Osteoblast (primary cell): ENCODE measurements at regions not wholly inside any gene's neighbourhood (a gene's known extent, or its start where the extent isn't known, plus 50 kb on each side); places are given as distances from the start of the nearest gene placed in this dataset.

Experiments
- DNase-seq: peaks from one replicate; pipeline ENCODE4 v3.0.0; 2011; ENCODE audit warnings: low spot score, mixed read lengths; ENCODE audit not compliant: insufficient read length; ENCODE audit errors: missing footprints
- H2AFZ ChIP-seq: 2 replicates; pipeline ENCODE4 v1.6.0; 2011; ENCODE audit warnings: mild to moderate bottlenecking, low read length
- H3K27ac ChIP-seq: 2 replicates; pipeline ENCODE4 v1.5.1; 2011; ENCODE audit warnings: mild to moderate bottlenecking, low read depth, low read length, moderate library complexity
- H3K27me3 ChIP-seq: 2 replicates; pipeline ENCODE4 v1.6.0; 2012; ENCODE audit warnings: mild to moderate bottlenecking, control low read depth, inconsistent platforms, low read length, moderate library complexity; ENCODE audit not compliant: insufficient read depth
- H3K36me3 ChIP-seq: 2 replicates; pipeline ENCODE4 v1.5.1; 2011; ENCODE audit warnings: mild to moderate bottlenecking, low read length, control low read depth, moderate library complexity; ENCODE audit not compliant: insufficient read depth
- H3K4me1 ChIP-seq: 2 replicates; pipeline ENCODE4 v1.5.1; 2011; ENCODE audit warnings: mild to moderate bottlenecking, low read length, control low read depth, moderate library complexity; ENCODE audit not compliant: insufficient read depth
- H3K4me2 ChIP-seq: 2 replicates; pipeline ENCODE4 v1.6.0; 2011; ENCODE audit warnings: mild to moderate bottlenecking, low read length; ENCODE audit not compliant: insufficient read depth
- H3K4me3 ChIP-seq: fragments of 200-600 bp; sonication (generic); 3 replicates; pipeline ENCODE4 v1.5.1; 2012; ENCODE audit warnings: mild to moderate bottlenecking, low read length, inconsistent platforms; ENCODE audit not compliant: insufficient read depth
- H3K79me2 ChIP-seq: 2 replicates; pipeline ENCODE4 v1.6.0; 2012; ENCODE audit warnings: mild to moderate bottlenecking, low read length, control low read depth, inconsistent platforms; ENCODE audit not compliant: insufficient read depth
- H3K9me3 ChIP-seq: 2 replicates; pipeline ENCODE4 v1.5.1; 2011; ENCODE audit warnings: low read depth, low read length, control low read depth
- H4K20me1 ChIP-seq: 2 replicates; pipeline ENCODE4 v1.6.0; 2012; ENCODE audit warnings: mild to moderate bottlenecking, low read length, control low read depth; ENCODE audit not compliant: insufficient read depth
- CTCF ChIP-seq: IDR thresholded peaks from 2 replicates; pipeline ENCODE4 v1.5.1; 2011; ENCODE audit warnings: mild to moderate bottlenecking, low read depth, low read length, moderate library complexity; ENCODE audit errors: extremely low read depth

GRCh38 chr13:48925001-48925400 lies 50.7 kb upstream of the FNDC3A start:
- Histone ChIP-seq H3K27ac (no peak overlapping the region), H2AFZ (no peak overlapping the region), H3K9me3 (no peaks in the 10 kb centered on the region), H3K4me2 (no peak overlapping the region), H4K20me1 (no peaks in the 10 kb centered on the region), H3K4me1 (no peaks in the 10 kb centered on the region), H3K27me3 (no peaks in the 10 kb centered on the region), H3K36me3 (no peaks in the 10 kb centered on the region), H3K79me2 (no peaks in the 10 kb centered on the region), H3K4me3 (no peak overlapping the region)
- DNase-seq = no peak
- TF ChIP-seq CTCF = no peak
